Mesenchymal stem cell (in vitro differentiated cells and primary cell): ENCODE measurements at regions not wholly inside any gene's neighbourhood (a gene's known extent, or its start where the extent isn't known, plus 50 kb on each side); places are given as distances from the start of the nearest gene placed in this dataset.

ENCODE experiments used
- DNase-seq: peaks from one replicate; pipeline ENCODE4 v3.0.0-alpha.2; 2013
- H2AFZ ChIP-seq: one replicate; pipeline ENCODE4 v1.6.1; 2013; ENCODE audit warnings: low read depth, mild to moderate bottlenecking, control low read depth, inconsistent platforms, low read length, moderate library complexity
- H2AK5ac ChIP-seq: 2 replicates; pipeline ENCODE4 v1.6.1; 2013; ENCODE audit warnings: low read length, moderate library complexity, mild to moderate bottlenecking, inconsistent platforms; ENCODE audit not compliant: severe bottlenecking
- H2BK120ac ChIP-seq: one replicate; pipeline ENCODE4 v1.6.1; 2013; ENCODE audit warnings: low read depth, mild to moderate bottlenecking, inconsistent platforms, low read length, moderate library complexity
- H2BK12ac ChIP-seq, 2 experiments: one replicate each; pipeline ENCODE4 v1.6.1; 2013; ENCODE audit warnings: inconsistent platforms in 2 of 2, low read length in 2 of 2, mild to moderate bottlenecking in 2 of 2, moderate library complexity in 2 of 2, control low read depth in 1 of 2
- H2BK15ac ChIP-seq: one replicate; pipeline ENCODE4 v1.6.1; 2013; ENCODE audit warnings: mild to moderate bottlenecking, low read depth, inconsistent platforms; ENCODE audit not compliant: poor library complexity, severe bottlenecking
- H2BK5ac ChIP-seq: 2 replicates; pipeline ENCODE4 v1.6.1; 2013; ENCODE audit warnings: low read depth, mild to moderate bottlenecking, low read length, control low read depth, inconsistent platforms; ENCODE audit not compliant: poor library complexity, severe bottlenecking
- H3K14ac ChIP-seq, 2 experiments: one replicate each; pipeline ENCODE4 v1.6.1; 2013; ENCODE audit warnings: inconsistent platforms in 2 of 2, low read length in 2 of 2, control low read depth in 1 of 2, mild to moderate bottlenecking in 1 of 2, moderate library complexity in 1 of 2
- H3K18ac ChIP-seq, 2 experiments: one replicate each; pipeline ENCODE4 v1.6.1; 2013; ENCODE audit warnings: inconsistent platforms in 2 of 2, low read length in 2 of 2, control low read depth in 1 of 2, low read depth in 1 of 2, mild to moderate bottlenecking in 1 of 2
- H3K23ac ChIP-seq, 2 experiments: one replicate each; pipeline ENCODE4 v1.6.1; 2013; ENCODE audit warnings: inconsistent platforms in 2 of 2, low read length in 2 of 2, mild to moderate bottlenecking in 2 of 2, moderate library complexity in 2 of 2, control low read depth in 1 of 2
- H3K27ac ChIP-seq: 2 replicates; pipeline ENCODE4 v1.5.1; 2013; ENCODE audit warnings: mild to moderate bottlenecking, moderate library complexity, low read length, control low read depth, inconsistent platforms; ENCODE audit not compliant: poor library complexity, severe bottlenecking
- H3K27me3 ChIP-seq, 2 experiments: 2 replicates each; pipeline versions ENCODE4 v1.6.1 to v1.7.0; 2013; ENCODE audit warnings: low read length in 2 of 2, mild to moderate bottlenecking in 2 of 2, moderate library complexity in 2 of 2, control low read depth in 1 of 2, inconsistent platforms in 1 of 2; ENCODE audit not compliant: control insufficient read depth in 1 of 2, insufficient read depth in 1 of 2
- H3K36me3 ChIP-seq, 2 experiments: 2 replicates each; pipeline versions ENCODE4 v1.6.1 to v1.7.0; 2013; ENCODE audit warnings: low read length in 2 of 2, control low read depth in 1 of 2, inconsistent platforms in 1 of 2, low read depth in 1 of 2, mild to moderate bottlenecking in 1 of 2; ENCODE audit not compliant: insufficient read depth in 2 of 2, control insufficient read depth in 1 of 2
- H3K4ac ChIP-seq, 2 experiments: one replicate each; pipeline ENCODE4 v1.6.1; 2013; ENCODE audit warnings: inconsistent platforms in 2 of 2, low read length in 2 of 2, mild to moderate bottlenecking in 2 of 2, moderate library complexity in 2 of 2, control low read depth in 1 of 2, low read depth in 1 of 2
- H3K4me1 ChIP-seq: 2 replicates; pipeline ENCODE4 v1.6.1; 2013; ENCODE audit warnings: low read depth, low read length, control low read depth; ENCODE audit not compliant: control insufficient read depth, insufficient read depth
- H3K4me2 ChIP-seq: 2 replicates; pipeline ENCODE4 v1.6.1; 2013; ENCODE audit warnings: low read length, mild to moderate bottlenecking, inconsistent platforms; ENCODE audit not compliant: poor library complexity, severe bottlenecking
- H3K4me3 ChIP-seq, 2 experiments: 2 replicates each; pipeline versions ENCODE4 v1.5.1 to v1.7.0; 2013; ENCODE audit warnings: low read length in 2 of 2, mild to moderate bottlenecking in 2 of 2, control low read depth in 1 of 2, low read depth in 1 of 2; ENCODE audit not compliant: insufficient read depth in 1 of 2
- H3K79me1 ChIP-seq: replicated peaks from 2 replicates; pipeline ENCODE4 v1.6.1; 2013; ENCODE audit warnings: mild to moderate bottlenecking, control low read depth, low read length, inconsistent platforms; ENCODE audit not compliant: poor library complexity, severe bottlenecking
- H3K9ac ChIP-seq: 2 replicates; pipeline ENCODE4 v1.7.0; 2013; ENCODE audit warnings: mild to moderate bottlenecking, low read length, moderate library complexity
- H3K9me3 ChIP-seq: 2 replicates; pipeline ENCODE4 v1.7.0; 2013; ENCODE audit warnings: mild to moderate bottlenecking, low read length; ENCODE audit not compliant: control insufficient read depth
- H4K8ac ChIP-seq: one replicate; pipeline ENCODE4 v1.6.1; 2013; ENCODE audit warnings: inconsistent platforms, mild to moderate bottlenecking, low read length, moderate library complexity
- H4K91ac ChIP-seq: one replicate; pipeline ENCODE4 v1.6.1; 2013; ENCODE audit warnings: mild to moderate bottlenecking, low read length, inconsistent platforms
- WGBS: methylation state at CpG from one replicate; pipeline ENCODE4 v1.1.7; 2013; ENCODE audit warnings: mixed read lengths; 5-methylcytosine and 5-hydroxymethylcytosine counted together

GRCh38 chr11:70849031-70849430 lies 403.3 kb downstream of the SHANK2 start:
- Histone ChIP-seq H3K4ac (no peak overlapping the region), H2BK5ac (no peak overlapping the region), H3K14ac (no peak overlapping the region), H2BK120ac (no peak overlapping the region), H3K4me1 (no peaks in the 10 kb centered on the region), H3K79me1 (no peaks in the 10 kb centered on the region), H3K27me3 (peaks cover 0 to 2% of the 10 kb centered on the region in 2 experiments), H4K8ac (no peak overlapping the region), H3K27ac (no peak overlapping the region), H3K9me3 (no peaks in the 10 kb centered on the region), H3K23ac (no peak overlapping the region), H2BK12ac (no peak overlapping the region), H2AK5ac (no peak overlapping the region), H3K9ac (no peak overlapping the region), H3K18ac (no peak overlapping the region), H3K36me3 (no peaks in the 10 kb centered on the region), H2AFZ (no peak overlapping the region), H3K4me2 (no peak overlapping the region), H3K4me3 (no peak overlapping the region), H2BK15ac (no peak overlapping the region), H4K91ac (no peak overlapping the region)
- WGBS = 100% methylated on average over 1 of the region's 3 CpGs
- DNase-seq = no peak

DNA sequence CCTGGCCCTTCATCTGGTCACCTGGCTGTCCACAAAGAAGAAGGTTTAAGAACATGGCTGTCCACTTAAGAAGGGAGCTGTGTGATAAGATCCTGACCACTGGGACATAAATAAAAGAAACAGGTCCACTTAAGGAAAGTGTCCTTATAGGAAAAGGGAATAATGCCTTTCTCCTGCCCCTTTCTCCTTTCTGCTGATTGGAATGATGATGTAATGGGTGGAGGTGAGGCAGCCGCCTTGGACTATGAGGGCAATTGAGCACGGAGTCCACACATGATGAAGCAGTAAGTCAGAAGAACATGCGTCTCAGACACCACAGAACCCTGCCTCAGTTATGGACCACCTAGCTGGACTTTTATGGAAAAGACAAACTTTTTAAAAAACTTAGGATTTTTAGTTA lies 401.1 kb downstream of the SHANK2 start:
- Histone ChIP-seq H3K4me1 (no peaks in the 10 kb centered on the region), H3K36me3 (no peaks in the 10 kb centered on the region), H3K4me3 (no peak overlapping the region), H3K4ac (no peak overlapping the region), H3K27me3 (peaks cover 0 to 2% of the 10 kb centered on the region in 2 experiments), H2BK120ac (no peak overlapping the region), H3K9ac (no peak overlapping the region), H2BK12ac (no peak overlapping the region), H3K27ac (no peak overlapping the region), H3K4me2 (no peak overlapping the region), H2BK5ac (no peak overlapping the region), H3K9me3 (no peaks in the 10 kb centered on the region), H3K18ac (no peak overlapping the region), H4K8ac (no peak overlapping the region), H2BK15ac (no peak overlapping the region), H3K14ac (no peak overlapping the region), H4K91ac (no peak overlapping the region), H2AFZ (no peak overlapping the region), H3K23ac (no peak overlapping the region), H2AK5ac (no peak overlapping the region), H3K79me1 (no peaks in the 10 kb centered on the region)
- no peak for DNase-seq
- 93% methylated on average over 3 of the region's 3 CpGs for WGBS

DNA sequence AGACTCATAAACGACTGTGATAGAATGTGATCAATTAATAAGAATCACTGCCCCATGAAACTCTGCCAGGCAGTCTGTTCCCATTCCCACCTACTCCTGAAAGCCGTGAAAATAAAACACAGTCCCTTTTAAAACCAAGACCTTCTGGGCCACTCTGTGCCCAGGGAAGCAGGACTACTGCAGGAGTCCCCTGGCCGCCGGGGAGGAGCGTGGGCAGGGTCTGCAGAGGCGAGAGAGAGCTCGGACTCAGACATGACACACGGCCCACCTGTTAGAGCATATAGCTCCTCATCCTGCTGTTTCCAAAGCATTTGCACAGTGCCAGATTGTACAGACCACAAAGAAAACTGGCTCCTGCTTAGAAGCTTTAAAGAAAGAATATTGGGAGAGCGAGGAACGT lies 400.5 kb downstream of the SHANK2 start:
- Histone ChIP-seq H3K4me1 (no peaks in the 10 kb centered on the region), H2BK15ac (no peak overlapping the region), H2AFZ (no peak overlapping the region), H3K36me3 (no peaks in the 10 kb centered on the region), H3K4me3 (no peak overlapping the region), H2BK5ac (no peak overlapping the region), H3K9me3 (no peaks in the 10 kb centered on the region), H3K9ac (no peak overlapping the region), H2BK12ac (no peak overlapping the region), H2AK5ac (no peak overlapping the region), H3K79me1 (no peaks in the 10 kb centered on the region), H2BK120ac (no peak overlapping the region), H3K18ac (no peak overlapping the region), H3K23ac (no peak overlapping the region), H3K27me3 (peaks cover 0 to 2% of the 10 kb centered on the region in 2 experiments), H4K91ac (no peak overlapping the region), H3K4me2 (no peak overlapping the region), H4K8ac (no peak overlapping the region), H3K4ac (no peak overlapping the region), H3K27ac (no peak overlapping the region), H3K14ac (no peak overlapping the region)
- 93% methylated on average over 10 of the region's 10 CpGs for WGBS
- DNase-seq = no peak

GRCh38 chr11:70853068-70853769 lies 399.2 kb downstream of the SHANK2 start:
- H3K4me3 ChIP-seq = no peak overlapping the region
- 83% methylated on average over 16 of the region's 20 CpGs for whole genome bisulfite sequencing
- DNase-seq = no peak

More at GRCh38 chr11:70853068-70853769, 399.2 kb downstream of the SHANK2 start:
- Histone ChIP-seq H3K27me3 (peaks cover 0 to 2% of the 10 kb centered on the region in 2 experiments), H3K4ac (no peak overlapping the region), H2BK12ac (no peak overlapping the region), H3K9ac (no peak overlapping the region), H2BK120ac (no peak overlapping the region), H2BK15ac (no peak overlapping the region), H4K91ac (no peak overlapping the region), H3K4me1 (no peaks in the 10 kb centered on the region), H2BK5ac (no peak overlapping the region), H4K8ac (no peak overlapping the region), H3K27ac (no peak overlapping the region), H3K79me1 (no peaks in the 10 kb centered on the region), H3K36me3 (no peaks in the 10 kb centered on the region), H2AK5ac (no peak overlapping the region), H3K14ac (no peak overlapping the region), H3K23ac (no peak overlapping the region), H3K18ac (no peak overlapping the region), H3K4me2 (no peak overlapping the region), H2AFZ (no peak overlapping the region), H3K9me3 (no peaks in the 10 kb centered on the region)
